ENCODE measurements at regions not wholly inside any gene's neighbourhood (a gene's known extent, or its start where the extent isn't known, plus 50 kb on each side); places are given as distances from the start of the nearest gene placed in this dataset.

DNA sequence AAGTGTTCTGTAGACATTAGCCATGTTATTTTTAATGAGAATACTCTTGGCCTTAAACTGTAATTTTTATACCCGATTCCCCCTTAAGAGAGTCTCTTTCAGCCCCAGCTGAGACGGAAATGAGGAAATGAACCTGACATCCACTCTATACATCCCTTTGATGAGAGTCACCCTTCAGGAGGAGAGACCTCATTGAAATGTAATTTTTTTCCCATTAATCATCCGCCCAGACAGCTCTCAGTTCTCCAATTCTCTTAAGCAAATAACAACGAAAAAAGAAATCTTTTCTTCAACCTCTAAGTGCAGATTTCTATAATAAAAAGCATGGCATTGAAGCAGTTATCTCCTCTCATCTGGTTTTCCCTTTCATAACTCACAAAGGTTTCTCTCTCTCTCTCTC, 243.8 kb upstream of the PMEPA1 start:
- TF ChIP-seq, protein P1, sequence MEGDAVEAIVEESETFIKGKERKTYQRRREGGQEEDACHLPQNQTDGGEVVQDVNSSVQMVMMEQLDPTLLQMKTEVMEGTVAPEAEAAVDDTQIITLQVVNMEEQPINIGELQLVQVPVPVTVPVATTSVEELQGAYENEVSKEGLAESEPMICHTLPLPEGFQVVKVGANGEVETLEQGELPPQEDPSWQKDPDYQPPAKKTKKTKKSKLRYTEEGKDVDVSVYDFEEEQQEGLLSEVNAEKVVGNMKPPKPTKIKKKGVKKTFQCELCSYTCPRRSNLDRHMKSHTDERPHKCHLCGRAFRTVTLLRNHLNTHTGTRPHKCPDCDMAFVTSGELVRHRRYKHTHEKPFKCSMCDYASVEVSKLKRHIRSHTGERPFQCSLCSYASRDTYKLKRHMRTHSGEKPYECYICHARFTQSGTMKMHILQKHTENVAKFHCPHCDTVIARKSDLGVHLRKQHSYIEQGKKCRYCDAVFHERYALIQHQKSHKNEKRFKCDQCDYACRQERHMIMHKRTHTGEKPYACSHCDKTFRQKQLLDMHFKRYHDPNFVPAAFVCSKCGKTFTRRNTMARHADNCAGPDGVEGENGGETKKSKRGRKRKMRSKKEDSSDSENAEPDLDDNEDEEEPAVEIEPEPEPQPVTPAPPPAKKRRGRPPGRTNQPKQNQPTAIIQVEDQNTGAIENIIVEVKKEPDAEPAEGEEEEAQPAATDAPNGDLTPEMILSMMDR (IDR thresholded peaks at IDR 0.05), result no peak
- TF ChIP-seq POLR2AphosphoS5 (IDR thresholded peaks at IDR 0.05), result no peak

All from breast epithelium (tissue), 3 donors.